IMR-90 (cell line): ENCODE measurements at regions not wholly inside any gene's neighbourhood (a gene's known extent, or its start where the extent isn't known, plus 50 kb on each side); places are given as distances from the start of the nearest gene placed in this dataset.
"Not testable (repeated sequence)": the region's sequence is repeated elsewhere in the genome, so short reads cannot be mapped to it uniquely, and the experiment has no call there.

Source experiments
- BHLHE40 ChIP-seq: fragments of 150-350 bp; IDR thresholded peaks from 2 replicates; pipeline ENCODE4 v1.6.1; 2016; ENCODE audit warnings: mild to moderate bottlenecking, low read depth, low read length
- CEBPB ChIP-seq: IDR thresholded peaks from 2 replicates; pipeline ENCODE4 v1.6.1; 2012; ENCODE audit warnings: low read depth, low read length, improper control_type of control experiment
- FOS ChIP-seq: fragments of 150-350 bp; IDR thresholded peaks from 2 replicates; pipeline ENCODE4 v1.6.1; 2016; ENCODE audit warnings: low read depth, low read length
- MAFK ChIP-seq: IDR thresholded peaks from 2 replicates; pipeline ENCODE4 v1.6.1; 2012; ENCODE audit warnings: low read depth, low read length, improper control_type of control experiment
- MAZ ChIP-seq: IDR thresholded peaks from 2 replicates; pipeline ENCODE4 v1.6.1; 2012; ENCODE audit warnings: low read depth, mild to moderate bottlenecking, low read length, improper control_type of control experiment, moderate library complexity, borderline replicate concordance
- MXI1 ChIP-seq: IDR thresholded peaks from 2 replicates; pipeline ENCODE4 v1.6.1; 2012; ENCODE audit warnings: low read depth, mild to moderate bottlenecking, low read length, moderate library complexity, borderline replicate concordance
- NFE2L2 ChIP-seq: fragments of 150-350 bp; IDR thresholded peaks from 2 replicates; pipeline ENCODE4 v1.6.1; 2016; ENCODE audit warnings: low read depth, mild to moderate bottlenecking, low read length
- POLR2A ChIP-seq: IDR thresholded peaks from 2 replicates; pipeline ENCODE4 v1.6.1; 2012; ENCODE audit warnings: mild to moderate bottlenecking, low read depth, low read length
- RAD21 ChIP-seq: IDR thresholded peaks from 2 replicates; pipeline ENCODE4 v1.6.1; 2012; ENCODE audit warnings: low read length, improper control_type of control experiment
- RFX5 ChIP-seq: IDR thresholded peaks from 2 replicates; pipeline ENCODE4 v1.8.0; 2012; ENCODE audit warnings: low read depth, mild to moderate bottlenecking, low read length, moderate library complexity
- SMC3 ChIP-seq: fragments of 150-350 bp; IDR thresholded peaks from 2 replicates; pipeline ENCODE4 v1.6.1; 2016; ENCODE audit warnings: low read depth, mild to moderate bottlenecking, antibody characterized with exemption, low read length, moderate library complexity
- TF ChIP-seq, protein P1 (sequence below): conservative IDR thresholded peaks from 2 replicates; pipeline ENCODE4 v1.5.1; 2012; ENCODE audit warnings: mild to moderate bottlenecking, low read depth, low read length, improper control_type of control experiment
- TF ChIP-seq, protein P2 (sequence below): fragments of 150-350 bp; IDR thresholded peaks from 2 replicates; pipeline ENCODE4 v1.6.1; 2017; ENCODE audit warnings: mild to moderate bottlenecking, antibody characterized with exemption, low read length, low read depth
- TF ChIP-seq, protein P3 (sequence below): fragments of 150-350 bp; IDR thresholded peaks from 2 replicates; pipeline ENCODE4 v1.6.1; 2016; ENCODE audit warnings: low read depth, mild to moderate bottlenecking, low read length, moderate library complexity, borderline replicate concordance

DNA sequence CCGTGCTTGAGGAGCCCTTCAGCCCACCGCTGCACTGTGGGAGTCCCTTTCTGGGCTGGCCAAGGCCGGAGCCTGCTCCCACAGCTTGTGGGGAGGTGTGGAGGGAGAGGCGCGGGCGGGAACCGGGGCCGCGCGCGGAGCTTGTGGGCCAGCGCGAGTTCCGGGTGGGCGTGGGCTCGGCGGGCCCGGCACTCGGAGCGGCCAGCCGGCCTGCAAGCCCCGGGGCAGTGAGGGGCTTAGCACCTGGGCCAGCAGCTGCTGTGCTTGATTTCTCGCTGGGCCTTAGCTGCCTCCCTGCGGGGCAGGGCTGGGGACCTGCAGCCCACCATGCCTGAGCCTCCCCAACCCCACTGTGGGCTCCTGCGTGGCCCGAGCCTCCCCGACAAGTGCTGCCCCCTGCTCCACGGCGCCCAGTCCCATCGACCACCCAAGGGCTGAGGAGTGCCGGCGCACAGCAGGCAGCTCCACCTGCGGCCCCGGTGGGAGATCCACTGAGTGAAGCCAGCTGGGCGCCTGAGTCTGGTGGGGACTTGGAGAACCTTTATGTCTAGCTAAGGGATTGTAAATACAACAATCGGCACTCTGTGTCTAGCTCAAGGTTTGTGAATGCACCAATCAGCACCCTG, 79.0 kb upstream of the KCNAB1 start:
- TF ChIP-seq CEBPB, POLR2A, BHLHE40, NFE2L2, RAD21, MAFK, SMC3, RFX5, FOS, MXI1, MAZ: not testable (repeated sequence)
- TF ChIP-seq, protein P1, sequence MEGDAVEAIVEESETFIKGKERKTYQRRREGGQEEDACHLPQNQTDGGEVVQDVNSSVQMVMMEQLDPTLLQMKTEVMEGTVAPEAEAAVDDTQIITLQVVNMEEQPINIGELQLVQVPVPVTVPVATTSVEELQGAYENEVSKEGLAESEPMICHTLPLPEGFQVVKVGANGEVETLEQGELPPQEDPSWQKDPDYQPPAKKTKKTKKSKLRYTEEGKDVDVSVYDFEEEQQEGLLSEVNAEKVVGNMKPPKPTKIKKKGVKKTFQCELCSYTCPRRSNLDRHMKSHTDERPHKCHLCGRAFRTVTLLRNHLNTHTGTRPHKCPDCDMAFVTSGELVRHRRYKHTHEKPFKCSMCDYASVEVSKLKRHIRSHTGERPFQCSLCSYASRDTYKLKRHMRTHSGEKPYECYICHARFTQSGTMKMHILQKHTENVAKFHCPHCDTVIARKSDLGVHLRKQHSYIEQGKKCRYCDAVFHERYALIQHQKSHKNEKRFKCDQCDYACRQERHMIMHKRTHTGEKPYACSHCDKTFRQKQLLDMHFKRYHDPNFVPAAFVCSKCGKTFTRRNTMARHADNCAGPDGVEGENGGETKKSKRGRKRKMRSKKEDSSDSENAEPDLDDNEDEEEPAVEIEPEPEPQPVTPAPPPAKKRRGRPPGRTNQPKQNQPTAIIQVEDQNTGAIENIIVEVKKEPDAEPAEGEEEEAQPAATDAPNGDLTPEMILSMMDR: not testable (repeated sequence)
- TF ChIP-seq, protein P2, sequence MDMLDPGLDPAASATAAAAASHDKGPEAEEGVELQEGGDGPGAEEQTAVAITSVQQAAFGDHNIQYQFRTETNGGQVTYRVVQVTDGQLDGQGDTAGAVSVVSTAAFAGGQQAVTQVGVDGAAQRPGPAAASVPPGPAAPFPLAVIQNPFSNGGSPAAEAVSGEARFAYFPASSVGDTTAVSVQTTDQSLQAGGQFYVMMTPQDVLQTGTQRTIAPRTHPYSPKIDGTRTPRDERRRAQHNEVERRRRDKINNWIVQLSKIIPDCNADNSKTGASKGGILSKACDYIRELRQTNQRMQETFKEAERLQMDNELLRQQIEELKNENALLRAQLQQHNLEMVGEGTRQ: not testable (repeated sequence)
- TF ChIP-seq, protein P3, sequence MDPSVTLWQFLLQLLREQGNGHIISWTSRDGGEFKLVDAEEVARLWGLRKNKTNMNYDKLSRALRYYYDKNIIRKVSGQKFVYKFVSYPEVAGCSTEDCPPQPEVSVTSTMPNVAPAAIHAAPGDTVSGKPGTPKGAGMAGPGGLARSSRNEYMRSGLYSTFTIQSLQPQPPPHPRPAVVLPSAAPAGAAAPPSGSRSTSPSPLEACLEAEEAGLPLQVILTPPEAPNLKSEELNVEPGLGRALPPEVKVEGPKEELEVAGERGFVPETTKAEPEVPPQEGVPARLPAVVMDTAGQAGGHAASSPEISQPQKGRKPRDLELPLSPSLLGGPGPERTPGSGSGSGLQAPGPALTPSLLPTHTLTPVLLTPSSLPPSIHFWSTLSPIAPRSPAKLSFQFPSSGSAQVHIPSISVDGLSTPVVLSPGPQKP: not testable (repeated sequence)
